ENCODE measurements at regions not wholly inside any gene's neighbourhood (a gene's known extent, or its start where the extent isn't known, plus 50 kb on each side); places are given as distances from the start of the nearest gene placed in this dataset.

GRCh38 chr6:20028143-20028542 is 184.1 kb downstream of the MBOAT1 start:
- no peak for DNase-seq

DNA sequence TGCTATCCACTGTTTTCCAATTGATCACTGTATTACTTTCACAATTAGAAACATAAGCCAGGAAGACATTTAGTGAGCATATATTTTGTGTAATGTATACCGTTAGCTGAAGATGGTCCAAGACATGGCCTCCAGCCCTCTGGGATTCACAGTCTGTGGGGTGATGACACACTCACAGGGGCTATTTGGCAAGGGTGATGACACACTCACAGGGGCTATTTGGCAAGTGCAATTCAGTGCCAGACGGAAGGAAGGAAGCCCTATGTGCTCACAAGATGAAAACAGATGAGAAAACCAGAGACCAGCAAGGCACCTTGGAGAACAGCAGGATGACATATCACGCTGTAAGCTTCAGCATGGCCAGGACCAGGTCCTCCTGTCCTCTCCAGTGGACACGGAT is 183.7 kb downstream of the MBOAT1 start:
- DNase-seq, result no peak

GRCh38 chr6:20029979-20030378 is 182.3 kb downstream of the MBOAT1 start:
- DNase-seq, result no peak

DNA sequence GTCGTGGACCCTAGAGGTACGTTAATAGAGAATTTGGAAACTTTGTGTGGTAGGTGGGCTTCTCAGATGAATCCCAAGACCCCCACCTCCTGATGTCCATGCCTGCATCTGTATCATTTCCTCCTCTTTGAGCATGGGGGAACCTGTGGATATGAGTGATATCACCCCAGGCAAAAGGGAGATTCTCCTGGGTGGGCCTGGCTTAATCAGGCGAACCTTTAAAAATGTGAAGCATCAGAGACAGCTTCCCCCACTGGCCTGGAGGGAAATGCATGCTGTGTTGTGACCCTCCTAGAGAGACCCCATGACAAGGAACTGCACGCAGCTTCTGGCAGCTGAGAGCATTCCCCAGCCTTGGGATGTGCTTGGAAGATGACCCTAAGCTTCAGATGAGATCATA is 180.9 kb downstream of the MBOAT1 start:
- no peak for DNase-seq

DNA sequence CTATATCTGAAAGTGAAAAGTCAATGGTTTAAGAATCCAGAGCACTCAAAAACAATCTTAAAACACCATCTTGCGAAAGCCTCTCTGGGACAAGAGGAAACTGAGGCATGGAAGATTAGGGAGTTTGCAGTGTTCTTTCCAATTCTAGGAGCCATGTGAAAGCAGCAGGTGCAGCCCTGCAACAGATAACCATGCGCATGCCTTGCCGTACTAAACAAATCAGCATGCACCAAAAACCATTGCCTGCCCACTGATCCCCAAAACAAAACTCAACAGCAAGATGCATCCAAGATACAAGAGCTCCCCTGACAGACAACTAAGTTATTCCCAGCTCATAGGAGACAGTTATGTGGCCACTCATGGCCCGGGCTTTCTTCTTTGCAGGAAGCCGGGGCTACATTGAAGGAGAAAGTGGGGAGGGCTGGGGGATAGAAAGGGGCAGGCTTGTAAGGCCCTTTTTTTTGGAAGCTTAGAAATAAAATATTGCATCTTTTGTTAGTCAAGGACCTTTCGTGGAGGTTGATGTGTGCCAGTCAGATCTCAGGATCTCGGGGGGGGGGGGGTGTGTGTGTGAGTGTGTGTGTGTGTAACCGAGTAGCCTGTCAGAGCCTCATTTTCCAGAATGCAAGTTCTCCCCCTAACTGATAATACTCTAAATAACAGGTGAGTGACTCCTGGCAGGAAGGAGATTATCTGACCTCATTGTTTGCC is 178.4 kb downstream of the MBOAT1 start:
- no peak for DNase-seq

DNA sequence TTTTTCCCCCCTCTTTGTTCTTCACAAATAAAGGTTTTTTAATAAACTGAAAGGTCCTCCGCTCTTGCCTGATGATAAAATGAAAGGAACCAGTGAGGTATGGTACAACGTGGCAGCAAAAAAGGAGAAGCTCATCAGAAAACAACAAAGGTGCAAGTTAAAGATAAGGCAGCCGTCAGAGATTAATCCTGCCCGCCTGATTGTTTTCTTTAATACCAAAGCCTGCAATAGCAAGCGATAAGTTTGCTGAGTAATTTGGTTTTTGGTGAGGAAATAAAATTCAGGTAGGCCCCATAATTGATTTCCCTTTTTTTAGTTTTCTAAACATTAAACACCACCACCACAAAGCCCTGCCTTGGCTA is 177.9 kb downstream of the MBOAT1 start:
- DNase-seq, result no peak

- DNase-seq, result no peak
These were observed 176.1 kb downstream of the MBOAT1 start for GRCh38 chr6:20036141-20036677.

DNA sequence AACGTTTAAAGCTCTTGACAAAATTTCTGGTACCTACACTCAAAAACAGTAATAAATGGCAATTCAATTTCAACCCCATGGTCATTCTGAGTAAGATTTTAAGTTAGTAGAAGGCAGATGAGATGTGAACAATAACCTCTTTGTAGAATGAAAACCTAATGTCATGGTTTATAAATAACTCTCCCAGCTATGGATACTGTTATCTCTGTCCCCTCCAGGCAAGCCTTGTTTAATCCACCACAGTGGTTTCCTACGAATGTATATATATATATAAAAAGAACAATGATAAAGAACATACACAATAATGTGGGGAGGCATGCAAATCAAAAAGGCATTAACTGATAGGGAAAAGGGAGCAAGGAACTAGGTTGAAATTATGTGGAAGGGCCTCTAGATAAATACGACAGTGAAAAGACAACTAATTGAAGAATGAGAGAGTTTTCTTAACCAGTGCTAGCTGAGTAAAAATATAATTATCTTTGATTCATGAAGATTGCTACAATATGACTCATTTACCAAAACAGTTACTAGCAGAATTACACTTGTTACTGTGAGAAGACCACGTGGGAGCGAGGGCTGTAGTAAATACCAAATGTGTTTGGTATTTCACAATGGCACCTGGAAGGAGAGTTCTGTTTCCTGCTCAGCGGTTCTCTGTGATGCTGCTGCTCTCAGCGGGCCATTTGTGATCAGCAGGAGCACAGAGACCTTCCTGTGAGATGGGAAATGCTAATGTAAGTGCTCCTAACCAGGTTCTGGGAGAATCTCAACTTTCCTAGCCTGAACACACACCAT is 173.7 kb downstream of the MBOAT1 start:
- DNase-seq, result no peak

- no peak for DNase-seq
These were observed 167.4 kb downstream of the MBOAT1 start for GRCh38 chr6:20044883-20045282.

Data from CD4-positive, alpha-beta T cell treated with Interferon gamma for 1 hour (primary cell).